ENCODE measurements at regions not wholly inside any gene's neighbourhood (a gene's known extent, or its start where the extent isn't known, plus 50 kb on each side); places are given as distances from the start of the nearest gene placed in this dataset.

GRCh38 chr15:97733373-97733772, 227.1 kb upstream of the ARRDC4 start:
- DNase-seq (ENCODE audit: extremely low read depth, low read depth) = no peak
- no peak for TF ChIP-seq CTCF (IDR thresholded peaks at IDR 0.05; ENCODE audit: low read depth, low read length)

- no peak for TF ChIP-seq CTCF (IDR thresholded peaks at IDR 0.05; ENCODE audit: low read depth, low read length)
- DNase-seq (ENCODE audit: extremely low read depth, low read depth) = no peak
These were observed 223.8 kb upstream of the ARRDC4 start for GRCh38 chr15:97736748-97737147.

- DNase-seq (ENCODE audit: extremely low read depth, low read depth) = no peak
- TF ChIP-seq CTCF (IDR thresholded peaks at IDR 0.05; ENCODE audit: low read depth, low read length) = no peak; the same call in 1 of the 2 replicates
These were observed 214.9 kb upstream of the ARRDC4 start for GRCh38 chr15:97745481-97746071.

- TF ChIP-seq CTCF (IDR thresholded peaks at IDR 0.05; ENCODE audit: low read depth, low read length) = no peak
- no peak for DNase-seq (ENCODE audit: extremely low read depth, low read depth)
These were observed 213.2 kb upstream of the ARRDC4 start for GRCh38 chr15:97747342-97747741.

GRCh38 chr15:97748576-97748975, 211.9 kb upstream of the ARRDC4 start:
- no peak for TF ChIP-seq CTCF (IDR thresholded peaks at IDR 0.05; ENCODE audit: low read depth, low read length)
- no peak for DNase-seq (ENCODE audit: extremely low read depth, low read depth)

GRCh38 chr15:97750060-97750459, 210.4 kb upstream of the ARRDC4 start:
- no peak for DNase-seq (ENCODE audit: extremely low read depth, low read depth)
- TF ChIP-seq CTCF (IDR thresholded peaks at IDR 0.05; ENCODE audit: low read depth, low read length) = no peak

GRCh38 chr15:97755726-97756125, 204.8 kb upstream of the ARRDC4 start:
- TF ChIP-seq CTCF (IDR thresholded peaks at IDR 0.05; ENCODE audit: low read depth, low read length) = no peak
- no peak for DNase-seq (ENCODE audit: extremely low read depth, low read depth)

All from AG09319 (cell line).